IMR-90 (cell line): ENCODE measurements at regions not wholly inside any gene's neighbourhood (a gene's known extent, or its start where the extent isn't known, plus 50 kb on each side); places are given as distances from the start of the nearest gene placed in this dataset.

ENCODE experiments used
- ATAC-seq: fragments of 200-7000 bp; cut with Tn5 transposase; 2 replicates; pipeline ENCODE4 v1.9.1; 2020; ENCODE audit warnings: low read depth, mild to moderate bottlenecking, moderate library complexity
- BruUV-seq: library from RNA; stranded (reverse); fragments of 400-500 nt; replicated peaks from 2 replicates; lab custom pipeline; 2021; lab: Mats Ljungman, UMichigan
- CTCF ChIA-PET: fragments of 300-600 bp; formaldehyde crosslinking; extraction: SDS; loops from one replicate; lab custom pipeline; 2021; ENCODE audit warnings: antibody characterized with exemption; lab: Yijun Ruan, JAX
- POLR2A ChIA-PET: fragments of 300-600 bp; sonication (Branson Sonifier 250); formaldehyde crosslinking; loops from one replicate; lab custom pipeline; 2022; ENCODE audit warnings: antibody characterized with exemption; ENCODE audit not compliant: unreplicated experiment; lab: Charles Lee
- DNase-seq: peaks from one replicate; pipeline ENCODE4 v3.0.0; 2013
- H2AFZ ChIP-seq: replicated peaks from 2 replicates; pipeline ENCODE3; 2013; ENCODE audit warnings: low read length, mild to moderate bottlenecking; ENCODE audit not compliant: poor library complexity
- H2AK5ac ChIP-seq: 2 replicates; pipeline ENCODE4 v1.6.1; 2013; ENCODE audit warnings: low read depth, low read length, inconsistent platforms
- H2AK9ac ChIP-seq: replicated peaks from 2 replicates; pipeline ENCODE3; 2013; ENCODE audit warnings: mild to moderate bottlenecking, low read depth, low read length, moderate library complexity; ENCODE audit not compliant: poor library complexity
- H2BK120ac ChIP-seq: 2 replicates; pipeline ENCODE4 v1.6.1; 2013; ENCODE audit warnings: low read depth, low read length, inconsistent platforms
- H2BK15ac ChIP-seq: 3 replicates; pipeline ENCODE4 v1.6.1; 2013; ENCODE audit warnings: low read depth, low read length, inconsistent platforms
- H2BK20ac ChIP-seq: 2 replicates; pipeline ENCODE4 v1.6.1; 2013; ENCODE audit warnings: low read depth, mild to moderate bottlenecking, inconsistent platforms, low read length, moderate library complexity
- H2BK5ac ChIP-seq: 2 replicates; pipeline ENCODE4 v1.6.1; 2013; ENCODE audit warnings: mild to moderate bottlenecking, low read depth, low read length, inconsistent platforms; ENCODE audit not compliant: poor library complexity, severe bottlenecking
- H3K14ac ChIP-seq: replicated peaks from 2 replicates; pipeline ENCODE4 v1.6.1; 2013; ENCODE audit warnings: low read depth, low read length, inconsistent platforms
- H3K18ac ChIP-seq: 2 replicates; pipeline ENCODE4 v1.6.1; 2013; ENCODE audit warnings: low read depth, low read length, control low read depth
- H3K23ac ChIP-seq: 2 replicates; pipeline ENCODE4 v1.6.1; 2013; ENCODE audit warnings: low read depth, low read length, inconsistent platforms
- H3K27ac ChIP-seq: 2 replicates; pipeline ENCODE4 v1.5.1; 2013; ENCODE audit warnings: mild to moderate bottlenecking, control low read depth, low read length; ENCODE audit not compliant: insufficient read depth
- H3K27me3 ChIP-seq: 2 replicates; pipeline ENCODE4 v1.6.1; 2013; ENCODE audit warnings: low read length; ENCODE audit not compliant: control insufficient read depth, insufficient read depth
- H3K36me3 ChIP-seq: 2 replicates; pipeline ENCODE4 v1.6.1; 2013; ENCODE audit warnings: low read length, mixed read lengths; ENCODE audit not compliant: control insufficient read depth, insufficient read depth
- H3K4ac ChIP-seq: 2 replicates; pipeline ENCODE4 v1.6.1; 2013; ENCODE audit warnings: low read depth, low read length, inconsistent platforms
- H3K4me1 ChIP-seq: 2 replicates; pipeline ENCODE4 v1.6.1; 2013; ENCODE audit warnings: low read length, mixed read lengths; ENCODE audit not compliant: control insufficient read depth, insufficient read depth
- H3K4me2 ChIP-seq: 2 replicates; pipeline ENCODE4 v1.6.1; 2013; ENCODE audit warnings: low read depth, mild to moderate bottlenecking, control low read depth, low read length, moderate library complexity
- H3K4me3 ChIP-seq: 2 replicates; pipeline ENCODE4 v1.5.1; 2013; ENCODE audit warnings: low read depth, mild to moderate bottlenecking, control low read depth, low read length, moderate library complexity; ENCODE audit not compliant: insufficient read depth
- H3K56ac ChIP-seq: 2 replicates; pipeline ENCODE4 v1.6.1; 2013; ENCODE audit warnings: low read length, inconsistent platforms; ENCODE audit not compliant: insufficient read depth; ENCODE audit errors: extremely low read depth
- H3K79me1 ChIP-seq, 2 experiments: 2 replicates each; pipeline ENCODE4 v1.6.1; 2013; ENCODE audit warnings: low read length in 2 of 2, inconsistent platforms in 1 of 2, low read depth in 1 of 2
- H3K9ac ChIP-seq: 2 replicates; pipeline ENCODE4 v1.6.1; 2013; ENCODE audit warnings: low read depth, low read length, control low read depth
- H3K9me1 ChIP-seq: 2 replicates; pipeline ENCODE4 v1.6.1; 2013; ENCODE audit warnings: low read length, inconsistent platforms; ENCODE audit not compliant: insufficient read depth
- H3K9me3 ChIP-seq: 2 replicates; pipeline ENCODE4 v1.6.1; 2013; ENCODE audit warnings: low read length; ENCODE audit not compliant: control insufficient read depth, insufficient read depth
- H4K20me1 ChIP-seq: 2 replicates; pipeline ENCODE4 v1.6.1; 2013; ENCODE audit warnings: low read length, inconsistent platforms; ENCODE audit not compliant: insufficient read depth
- H4K5ac ChIP-seq: 2 replicates; pipeline ENCODE4 v1.6.1; 2013; ENCODE audit warnings: mild to moderate bottlenecking, low read depth, low read length, control low read depth
- H4K8ac ChIP-seq, 2 experiments: 2 replicates each; pipeline ENCODE4 v1.6.1; 2013; ENCODE audit warnings: low read depth in 2 of 2, low read length in 2 of 2, control low read depth in 1 of 2, inconsistent platforms in 1 of 2
- H4K91ac ChIP-seq: 2 replicates; pipeline ENCODE4 v1.6.1; 2013; ENCODE audit warnings: low read depth, low read length, inconsistent platforms; ENCODE audit not compliant: insufficient read depth
- BHLHE40 ChIP-seq: fragments of 150-350 bp; IDR thresholded peaks from 2 replicates; pipeline ENCODE4 v1.6.1; 2016; ENCODE audit warnings: mild to moderate bottlenecking, low read depth, low read length
- CEBPB ChIP-seq: IDR thresholded peaks from 2 replicates; pipeline ENCODE4 v1.6.1; 2012; ENCODE audit warnings: low read depth, low read length, improper control_type of control experiment
- CHD1 ChIP-seq: IDR thresholded peaks from 2 replicates; pipeline ENCODE4 v1.6.1; 2012; ENCODE audit warnings: low read depth, low read length, improper control_type of control experiment
- CTCF ChIP-seq: conservative IDR thresholded peaks from 2 replicates; pipeline ENCODE4 v1.5.1; 2012; ENCODE audit warnings: mild to moderate bottlenecking, low read depth, low read length, improper control_type of control experiment
- ELK1 ChIP-seq: fragments of 150-350 bp; IDR thresholded peaks from 2 replicates; pipeline ENCODE4 v1.6.1; 2016; ENCODE audit warnings: low read depth, mild to moderate bottlenecking, low read length, moderate library complexity, borderline replicate concordance
- FOS ChIP-seq: fragments of 150-350 bp; IDR thresholded peaks from 2 replicates; pipeline ENCODE4 v1.6.1; 2016; ENCODE audit warnings: low read depth, low read length
- MAFK ChIP-seq: IDR thresholded peaks from 2 replicates; pipeline ENCODE4 v1.6.1; 2012; ENCODE audit warnings: low read depth, low read length, improper control_type of control experiment
- MAZ ChIP-seq: IDR thresholded peaks from 2 replicates; pipeline ENCODE4 v1.6.1; 2012; ENCODE audit warnings: low read depth, mild to moderate bottlenecking, low read length, improper control_type of control experiment, moderate library complexity, borderline replicate concordance
- MXI1 ChIP-seq: IDR thresholded peaks from 2 replicates; pipeline ENCODE4 v1.6.1; 2012; ENCODE audit warnings: low read depth, mild to moderate bottlenecking, low read length, moderate library complexity, borderline replicate concordance
- NFE2L2 ChIP-seq: fragments of 150-350 bp; IDR thresholded peaks from 2 replicates; pipeline ENCODE4 v1.6.1; 2016; ENCODE audit warnings: low read depth, mild to moderate bottlenecking, low read length
- POLR2A ChIP-seq: IDR thresholded peaks from 2 replicates; pipeline ENCODE4 v1.6.1; 2012; ENCODE audit warnings: mild to moderate bottlenecking, low read depth, low read length
- RAD21 ChIP-seq: IDR thresholded peaks from 2 replicates; pipeline ENCODE4 v1.6.1; 2012; ENCODE audit warnings: low read length, improper control_type of control experiment
- RCOR1 ChIP-seq: IDR thresholded peaks from 2 replicates; pipeline ENCODE4 v1.6.1; 2012; ENCODE audit warnings: mild to moderate bottlenecking, low read length, improper control_type of control experiment; ENCODE audit not compliant: insufficient replicate concordance
- RFX5 ChIP-seq: IDR thresholded peaks from 2 replicates; pipeline ENCODE4 v1.8.0; 2012; ENCODE audit warnings: low read depth, mild to moderate bottlenecking, low read length, moderate library complexity
- SMC3 ChIP-seq: fragments of 150-350 bp; IDR thresholded peaks from 2 replicates; pipeline ENCODE4 v1.6.1; 2016; ENCODE audit warnings: low read depth, mild to moderate bottlenecking, antibody characterized with exemption, low read length, moderate library complexity
- USF2 ChIP-seq: fragments of 150-350 bp; IDR thresholded peaks from 2 replicates; pipeline ENCODE4 v1.6.1; 2017; ENCODE audit warnings: mild to moderate bottlenecking, antibody characterized with exemption, low read length, low read depth
- WGBS, 2 experiments: methylation state at CpG; one replicate each; pipeline versions ENCODE4 v1.1.5 to v1.1.7; 2013; ENCODE audit warnings: missing lambda C conversion rate in 2 of 2; ENCODE audit not compliant: insufficient read length in 1 of 2; ENCODE audit errors: extremely low coverage in 2 of 2; 5-methylcytosine and 5-hydroxymethylcytosine counted together
- dilution Hi-C: fragments of 300-500 bp; cut with HindIII; formaldehyde crosslinking; loops from one replicate; pipeline ENCODE4 v1.14.3; 2018; ENCODE audit warnings: low sequenced_read_pairs; ENCODE audit not compliant: unreplicated experiment
- in situ Hi-C: fragments of 300-500 bp; cut with MboI; formaldehyde crosslinking; loops from 3 replicates; pipeline ENCODE4 v1.14.3; 2019; ENCODE audit warnings: low sequenced_read_pairs, inconsistent platforms, mixed read lengths
- intact Hi-C: fragments of 100-400 bp; cut with micrococcal nuclease; formaldehyde crosslinking; loops from 2 replicates; pipeline ENCODE4 v1.10.0; 2022

- H3K4ac ChIP-seq = no peak overlapping the region
- dilution Hi-C loops = no loop called here
- no peak overlapping the region for H3K4me3 ChIP-seq
- CTCF ChIA-PET = no interaction called here
- H2AFZ ChIP-seq = no peak overlapping the region
- ATAC-seq (no peak), DNase-seq (no peak)
- POLR2A ChIA-PET = no interaction called here
- no peak overlapping the region for H2BK20ac ChIP-seq
- no peaks in the 10 kb centered on the region for H3K9me1 ChIP-seq
- no peak overlapping the region for H2AK9ac ChIP-seq
- H2BK120ac ChIP-seq = no peak overlapping the region
- no peak overlapping the region for H4K91ac ChIP-seq
- no peaks in the 10 kb centered on the region for H3K36me3 ChIP-seq
- H3K56ac ChIP-seq = no peak overlapping the region
- no peak for TF ChIP-seq RFX5
- no peak for TF ChIP-seq RAD21
- TF ChIP-seq BHLHE40 = no peak
- TF ChIP-seq ELK1 = no peak
- TF ChIP-seq MXI1 = no peak
- TF ChIP-seq SMC3 = no peak
- no peak for TF ChIP-seq CEBPB
- no peak for TF ChIP-seq CHD1
- TF ChIP-seq MAZ = no peak
- TF ChIP-seq MAFK = no peak
- no peak for TF ChIP-seq NFE2L2
- no peak for TF ChIP-seq CTCF
- no peak for TF ChIP-seq FOS
- no peak for TF ChIP-seq USF2
- TF ChIP-seq POLR2A = no peak
- no peak for TF ChIP-seq RCOR1
- in situ Hi-C loops = no loop called here
- H3K27ac ChIP-seq = no peak overlapping the region
- no peaks in the 10 kb centered on the region for H3K79me1 ChIP-seq
- H2BK15ac ChIP-seq = no peak overlapping the region
- no peaks in the 10 kb centered on the region for H3K9me3 ChIP-seq
- H2BK5ac ChIP-seq = no peak overlapping the region
- no peak overlapping the region for H4K8ac ChIP-seq
- no TSS peak for BruUV-seq
- H3K4me1 ChIP-seq = no peaks in the 10 kb centered on the region
- H3K9ac ChIP-seq = no peak overlapping the region
- H3K14ac ChIP-seq = no peak overlapping the region
- H3K23ac ChIP-seq = no peak overlapping the region
- intact Hi-C loops = no loop called here
- no peaks in the 10 kb centered on the region for H3K27me3 ChIP-seq
- no peak overlapping the region for H4K5ac ChIP-seq
- no peaks in the 10 kb centered on the region for H4K20me1 ChIP-seq
- no CpG with 5 or more reads among the region's 5 CpGs for WGBS, 2 experiments
- no peak overlapping the region for H3K4me2 ChIP-seq
- no peak overlapping the region for H3K18ac ChIP-seq
- H2AK5ac ChIP-seq = no peak overlapping the region
Measured at GRCh38 chr13:86914757-86915156, 756.4 kb upstream of the SLITRK5 start.
